ENCODE measurements at regions not wholly inside any gene's neighbourhood (a gene's known extent, or its start where the extent isn't known, plus 50 kb on each side); places are given as distances from the start of the nearest gene placed in this dataset.

DNA sequence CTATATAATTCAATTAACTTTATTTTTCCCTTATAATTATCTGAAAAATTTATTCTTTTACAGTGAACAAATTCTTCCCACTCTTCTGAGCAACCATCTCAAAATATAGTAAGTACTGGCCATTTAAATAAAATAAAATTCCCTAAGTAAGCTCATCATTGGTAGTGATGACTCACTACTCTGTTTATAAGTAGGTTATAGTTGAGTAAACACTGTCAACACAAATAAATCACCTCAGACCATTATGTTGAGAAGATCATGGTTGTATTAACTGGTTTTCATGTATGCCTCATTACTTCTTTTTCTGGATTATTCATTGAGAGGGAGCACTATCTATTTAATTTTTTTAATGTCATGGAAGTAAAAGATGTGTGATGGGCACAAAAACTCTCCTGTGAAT, 220.5 kb downstream of the SEC23A start:
- TF ChIP-seq FOXK2 (IDR thresholded peaks at IDR 0.05) (no peak), ELF4 (IDR thresholded peaks at IDR 0.05) (no peak), FOXM1 (IDR thresholded peaks at IDR 0.05; ENCODE audit: borderline replicate concordance) (no peak), BHLHE40 (IDR thresholded peaks at IDR 0.05; ENCODE audit: borderline replicate concordance) (no peak), FOXA1 (IDR thresholded peaks at IDR 0.05) (no peak), LEF1 (IDR thresholded peaks at IDR 0.05; ENCODE audit: borderline replicate concordance) (no peak), NFRKB (IDR thresholded peaks at IDR 0.05) (no peak), SUZ12 (IDR thresholded peaks at IDR 0.05) (no peak), SP1 (IDR thresholded peaks at IDR 0.05) (no peak), TARDBP (IDR thresholded peaks at IDR 0.05) (no peak), HDGF (IDR thresholded peaks at IDR 0.05; ENCODE audit: borderline replicate concordance) (no peak)
